IMR-90 (cell line): ENCODE measurements at regions not wholly inside any gene's neighbourhood (a gene's known extent, or its start where the extent isn't known, plus 50 kb on each side); places are given as distances from the start of the nearest gene placed in this dataset.

Experiments
- ATAC-seq: fragments of 200-7000 bp; cut with Tn5 transposase; 2 replicates; pipeline ENCODE4 v1.9.1; 2020; ENCODE audit warnings: low read depth, mild to moderate bottlenecking, moderate library complexity
- BruUV-seq: library from RNA; stranded (reverse); fragments of 400-500 nt; replicated peaks from 2 replicates; lab custom pipeline; 2021; lab: Mats Ljungman, UMichigan
- CTCF ChIA-PET: fragments of 300-600 bp; formaldehyde crosslinking; extraction: SDS; loops from one replicate; lab custom pipeline; 2021; ENCODE audit warnings: antibody characterized with exemption; lab: Yijun Ruan, JAX
- POLR2A ChIA-PET: fragments of 300-600 bp; sonication (Branson Sonifier 250); formaldehyde crosslinking; loops from one replicate; lab custom pipeline; 2022; ENCODE audit warnings: antibody characterized with exemption; ENCODE audit not compliant: unreplicated experiment; lab: Charles Lee
- DNase-seq: peaks from one replicate; pipeline ENCODE4 v3.0.0; 2013
- H2AFZ ChIP-seq: replicated peaks from 2 replicates; pipeline ENCODE3; 2013; ENCODE audit warnings: low read length, mild to moderate bottlenecking; ENCODE audit not compliant: poor library complexity
- H2AK5ac ChIP-seq: 2 replicates; pipeline ENCODE4 v1.6.1; 2013; ENCODE audit warnings: low read depth, low read length, inconsistent platforms
- H2AK9ac ChIP-seq: replicated peaks from 2 replicates; pipeline ENCODE3; 2013; ENCODE audit warnings: mild to moderate bottlenecking, low read depth, low read length, moderate library complexity; ENCODE audit not compliant: poor library complexity
- H2BK120ac ChIP-seq: 2 replicates; pipeline ENCODE4 v1.6.1; 2013; ENCODE audit warnings: low read depth, low read length, inconsistent platforms
- H2BK15ac ChIP-seq: 3 replicates; pipeline ENCODE4 v1.6.1; 2013; ENCODE audit warnings: low read depth, low read length, inconsistent platforms
- H2BK20ac ChIP-seq: 2 replicates; pipeline ENCODE4 v1.6.1; 2013; ENCODE audit warnings: low read depth, mild to moderate bottlenecking, inconsistent platforms, low read length, moderate library complexity
- H2BK5ac ChIP-seq: 2 replicates; pipeline ENCODE4 v1.6.1; 2013; ENCODE audit warnings: mild to moderate bottlenecking, low read depth, low read length, inconsistent platforms; ENCODE audit not compliant: poor library complexity, severe bottlenecking
- H3K14ac ChIP-seq: replicated peaks from 2 replicates; pipeline ENCODE4 v1.6.1; 2013; ENCODE audit warnings: low read depth, low read length, inconsistent platforms
- H3K18ac ChIP-seq: 2 replicates; pipeline ENCODE4 v1.6.1; 2013; ENCODE audit warnings: low read depth, low read length, control low read depth
- H3K23ac ChIP-seq: 2 replicates; pipeline ENCODE4 v1.6.1; 2013; ENCODE audit warnings: low read depth, low read length, inconsistent platforms
- H3K27ac ChIP-seq: 2 replicates; pipeline ENCODE4 v1.5.1; 2013; ENCODE audit warnings: mild to moderate bottlenecking, control low read depth, low read length; ENCODE audit not compliant: insufficient read depth
- H3K27me3 ChIP-seq: 2 replicates; pipeline ENCODE4 v1.6.1; 2013; ENCODE audit warnings: low read length; ENCODE audit not compliant: control insufficient read depth, insufficient read depth
- H3K36me3 ChIP-seq: 2 replicates; pipeline ENCODE4 v1.6.1; 2013; ENCODE audit warnings: low read length, mixed read lengths; ENCODE audit not compliant: control insufficient read depth, insufficient read depth
- H3K4ac ChIP-seq: 2 replicates; pipeline ENCODE4 v1.6.1; 2013; ENCODE audit warnings: low read depth, low read length, inconsistent platforms
- H3K4me1 ChIP-seq: 2 replicates; pipeline ENCODE4 v1.6.1; 2013; ENCODE audit warnings: low read length, mixed read lengths; ENCODE audit not compliant: control insufficient read depth, insufficient read depth
- H3K4me2 ChIP-seq: 2 replicates; pipeline ENCODE4 v1.6.1; 2013; ENCODE audit warnings: low read depth, mild to moderate bottlenecking, control low read depth, low read length, moderate library complexity
- H3K4me3 ChIP-seq: 2 replicates; pipeline ENCODE4 v1.5.1; 2013; ENCODE audit warnings: low read depth, mild to moderate bottlenecking, control low read depth, low read length, moderate library complexity; ENCODE audit not compliant: insufficient read depth
- H3K56ac ChIP-seq: 2 replicates; pipeline ENCODE4 v1.6.1; 2013; ENCODE audit warnings: low read length, inconsistent platforms; ENCODE audit not compliant: insufficient read depth; ENCODE audit errors: extremely low read depth
- H3K79me1 ChIP-seq, 2 experiments: 2 replicates each; pipeline ENCODE4 v1.6.1; 2013; ENCODE audit warnings: low read length in 2 of 2, inconsistent platforms in 1 of 2, low read depth in 1 of 2
- H3K9ac ChIP-seq: 2 replicates; pipeline ENCODE4 v1.6.1; 2013; ENCODE audit warnings: low read depth, low read length, control low read depth
- H3K9me1 ChIP-seq: 2 replicates; pipeline ENCODE4 v1.6.1; 2013; ENCODE audit warnings: low read length, inconsistent platforms; ENCODE audit not compliant: insufficient read depth
- H3K9me3 ChIP-seq: 2 replicates; pipeline ENCODE4 v1.6.1; 2013; ENCODE audit warnings: low read length; ENCODE audit not compliant: control insufficient read depth, insufficient read depth
- H4K20me1 ChIP-seq: 2 replicates; pipeline ENCODE4 v1.6.1; 2013; ENCODE audit warnings: low read length, inconsistent platforms; ENCODE audit not compliant: insufficient read depth
- H4K5ac ChIP-seq: 2 replicates; pipeline ENCODE4 v1.6.1; 2013; ENCODE audit warnings: mild to moderate bottlenecking, low read depth, low read length, control low read depth
- H4K8ac ChIP-seq, 2 experiments: 2 replicates each; pipeline ENCODE4 v1.6.1; 2013; ENCODE audit warnings: low read depth in 2 of 2, low read length in 2 of 2, control low read depth in 1 of 2, inconsistent platforms in 1 of 2
- H4K91ac ChIP-seq: 2 replicates; pipeline ENCODE4 v1.6.1; 2013; ENCODE audit warnings: low read depth, low read length, inconsistent platforms; ENCODE audit not compliant: insufficient read depth
- BHLHE40 ChIP-seq: fragments of 150-350 bp; IDR thresholded peaks from 2 replicates; pipeline ENCODE4 v1.6.1; 2016; ENCODE audit warnings: mild to moderate bottlenecking, low read depth, low read length
- ELK1 ChIP-seq: fragments of 150-350 bp; IDR thresholded peaks from 2 replicates; pipeline ENCODE4 v1.6.1; 2016; ENCODE audit warnings: low read depth, mild to moderate bottlenecking, low read length, moderate library complexity, borderline replicate concordance
- MAFK ChIP-seq: IDR thresholded peaks from 2 replicates; pipeline ENCODE4 v1.6.1; 2012; ENCODE audit warnings: low read depth, low read length, improper control_type of control experiment
- MAZ ChIP-seq: IDR thresholded peaks from 2 replicates; pipeline ENCODE4 v1.6.1; 2012; ENCODE audit warnings: low read depth, mild to moderate bottlenecking, low read length, improper control_type of control experiment, moderate library complexity, borderline replicate concordance
- MXI1 ChIP-seq: IDR thresholded peaks from 2 replicates; pipeline ENCODE4 v1.6.1; 2012; ENCODE audit warnings: low read depth, mild to moderate bottlenecking, low read length, moderate library complexity, borderline replicate concordance
- RCOR1 ChIP-seq: IDR thresholded peaks from 2 replicates; pipeline ENCODE4 v1.6.1; 2012; ENCODE audit warnings: mild to moderate bottlenecking, low read length, improper control_type of control experiment; ENCODE audit not compliant: insufficient replicate concordance
- RFX5 ChIP-seq: IDR thresholded peaks from 2 replicates; pipeline ENCODE4 v1.8.0; 2012; ENCODE audit warnings: low read depth, mild to moderate bottlenecking, low read length, moderate library complexity
- USF2 ChIP-seq: fragments of 150-350 bp; IDR thresholded peaks from 2 replicates; pipeline ENCODE4 v1.6.1; 2017; ENCODE audit warnings: mild to moderate bottlenecking, antibody characterized with exemption, low read length, low read depth
- WGBS, 2 experiments: methylation state at CpG; one replicate each; pipeline versions ENCODE4 v1.1.5 to v1.1.7; 2013; ENCODE audit warnings: missing lambda C conversion rate in 2 of 2; ENCODE audit not compliant: insufficient read length in 1 of 2; ENCODE audit errors: extremely low coverage in 2 of 2; 5-methylcytosine and 5-hydroxymethylcytosine counted together
- dilution Hi-C: fragments of 300-500 bp; cut with HindIII; formaldehyde crosslinking; loops from one replicate; pipeline ENCODE4 v1.14.3; 2018; ENCODE audit warnings: low sequenced_read_pairs; ENCODE audit not compliant: unreplicated experiment
- in situ Hi-C: fragments of 300-500 bp; cut with MboI; formaldehyde crosslinking; loops from 3 replicates; pipeline ENCODE4 v1.14.3; 2019; ENCODE audit warnings: low sequenced_read_pairs, inconsistent platforms, mixed read lengths
- intact Hi-C: fragments of 100-400 bp; cut with micrococcal nuclease; formaldehyde crosslinking; loops from 2 replicates; pipeline ENCODE4 v1.10.0; 2022

- in situ Hi-C loops (no loop called here), intact Hi-C loops (no loop called here), dilution Hi-C loops (no loop called here)
- Histone ChIP-seq H2BK15ac (no peak overlapping the region), H3K36me3 (no peaks in the 10 kb centered on the region), H3K23ac (no peak overlapping the region), H2BK120ac (no peak overlapping the region), H4K20me1 (no peaks in the 10 kb centered on the region), H2BK5ac (no peak overlapping the region), H3K27me3 (no peaks in the 10 kb centered on the region), H2AK5ac (no peak overlapping the region), H3K27ac (no peak overlapping the region), H4K91ac (no peak overlapping the region), H4K5ac (no peak overlapping the region), H3K9ac (no peak overlapping the region), H3K4me3 (no peak overlapping the region), H2AK9ac (no peak overlapping the region), H3K56ac (no peak overlapping the region), H3K9me3 (no peaks in the 10 kb centered on the region; the same call in 1 of the 2 replicates), H3K4ac (no peak overlapping the region), H3K4me2 (no peak overlapping the region), H4K8ac (no peak overlapping the region), H3K18ac (no peak overlapping the region), H3K14ac (no peak overlapping the region), H3K4me1 (no peaks in the 10 kb centered on the region), H3K79me1 (no peaks in the 10 kb centered on the region), H2AFZ (no peak overlapping the region), H2BK20ac (no peak overlapping the region), H3K9me1 (no peaks in the 10 kb centered on the region)
- ATAC-seq: no peak
- ChIA-PET POLR2A (no interaction called here), CTCF (no interaction called here)
- no CpG with 5 or more reads among the region's 1 CpG for WGBS, 2 experiments
- TF ChIP-seq ELK1: no peak
- no peak for TF ChIP-seq BHLHE40
- no peak for TF ChIP-seq RFX5
- TF ChIP-seq MAFK: no peak
- no peak for TF ChIP-seq RCOR1
- no peak for TF ChIP-seq MAZ
- TF ChIP-seq MXI1: no peak
- no peak for TF ChIP-seq USF2
- BruUV-seq: no TSS peak
- no peak for DNase-seq
Measured at GRCh38 chr1:182213163-182213562, 151.7 kb upstream of the ZNF648 start.
